ENCODE measurements at regions not wholly inside any gene's neighbourhood (a gene's known extent, or its start where the extent isn't known, plus 50 kb on each side); places are given as distances from the start of the nearest gene placed in this dataset.

- in situ Hi-C loops (cut with MboI; ENCODE audit: low pct_unique_long_range_greater_than_20kb, low sequenced_read_pairs, unreplicated experiment): no loop called here
- no peak for DNase-seq (ENCODE audit: low spot score)
- no peak for TF ChIP-seq CTCF (IDR thresholded peaks at IDR 0.05; ENCODE audit: extremely low read depth, insufficient read depth, missing control alignments)
Observed at GRCh38 chr3:78273326-78273725, 1233.4 kb downstream of the ROBO2 start.

- TF ChIP-seq CTCF (IDR thresholded peaks at IDR 0.05; ENCODE audit: extremely low read depth, insufficient read depth, missing control alignments): no peak
- in situ Hi-C loops (cut with MboI; ENCODE audit: low pct_unique_long_range_greater_than_20kb, low sequenced_read_pairs, unreplicated experiment): no loop called here
- DNase-seq (ENCODE audit: low spot score): no peak
Observed at GRCh38 chr3:78274475-78275065, 1234.7 kb downstream of the ROBO2 start.

GRCh38 chr3:78275420-78275852, 1235.5 kb downstream of the ROBO2 start:
- no peak for TF ChIP-seq CTCF (IDR thresholded peaks at IDR 0.05; ENCODE audit: extremely low read depth, insufficient read depth, missing control alignments)
- peak; percentile 18 for DNase-seq (ENCODE audit: low spot score)
- in situ Hi-C loops (cut with MboI; ENCODE audit: low pct_unique_long_range_greater_than_20kb, low sequenced_read_pairs, unreplicated experiment): no loop called here

GRCh38 chr3:78277220-78277619, 1237.3 kb downstream of the ROBO2 start:
- TF ChIP-seq CTCF (IDR thresholded peaks at IDR 0.05; ENCODE audit: extremely low read depth, insufficient read depth, missing control alignments): no peak
- in situ Hi-C loops (cut with MboI; ENCODE audit: low pct_unique_long_range_greater_than_20kb, low sequenced_read_pairs, unreplicated experiment): no loop called here

GRCh38 chr3:78277801-78278200, 1237.9 kb downstream of the ROBO2 start:
- no peak for DNase-seq (ENCODE audit: low spot score)
- in situ Hi-C loops (cut with MboI; ENCODE audit: low pct_unique_long_range_greater_than_20kb, low sequenced_read_pairs, unreplicated experiment): no loop called here
- no peak for TF ChIP-seq CTCF (IDR thresholded peaks at IDR 0.05; ENCODE audit: extremely low read depth, insufficient read depth, missing control alignments)

More at GRCh38 chr3:78277220-78277619, 1237.3 kb downstream of the ROBO2 start:
- DNase-seq (ENCODE audit: low spot score): peak; percentile 25

GRCh38 chr3:78279091-78279490, 1239.2 kb downstream of the ROBO2 start:
- DNase-seq (ENCODE audit: low spot score): no peak
- no peak for TF ChIP-seq CTCF (IDR thresholded peaks at IDR 0.05; ENCODE audit: extremely low read depth, insufficient read depth, missing control alignments)
- in situ Hi-C loops (cut with MboI; ENCODE audit: low pct_unique_long_range_greater_than_20kb, low sequenced_read_pairs, unreplicated experiment): no loop called here
